ENCODE measurements at regions not wholly inside any gene's neighbourhood (a gene's known extent, or its start where the extent isn't known, plus 50 kb on each side); places are given as distances from the start of the nearest gene placed in this dataset.

DNA sequence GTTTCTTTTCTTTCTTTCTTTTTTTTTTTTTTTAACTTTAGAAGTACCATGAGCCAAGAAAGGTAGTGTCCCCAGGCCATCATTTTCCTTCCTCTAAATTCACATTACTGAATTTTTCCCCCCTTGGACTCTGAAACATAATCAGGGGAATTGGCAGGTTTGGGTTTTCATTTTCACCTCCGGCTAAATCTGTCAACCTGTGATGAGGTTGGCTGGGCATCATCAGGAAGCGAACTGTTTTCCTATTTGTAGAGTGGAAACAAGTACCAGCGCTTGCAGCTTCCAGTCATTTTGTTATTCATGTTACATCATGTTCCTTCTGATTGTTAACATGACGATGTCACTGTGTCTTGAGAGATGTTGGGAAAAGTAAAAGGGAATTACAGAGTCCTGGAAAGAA lies 641.9 kb upstream of the RBFOX1 start:
- TF ChIP-seq, protein P1, sequence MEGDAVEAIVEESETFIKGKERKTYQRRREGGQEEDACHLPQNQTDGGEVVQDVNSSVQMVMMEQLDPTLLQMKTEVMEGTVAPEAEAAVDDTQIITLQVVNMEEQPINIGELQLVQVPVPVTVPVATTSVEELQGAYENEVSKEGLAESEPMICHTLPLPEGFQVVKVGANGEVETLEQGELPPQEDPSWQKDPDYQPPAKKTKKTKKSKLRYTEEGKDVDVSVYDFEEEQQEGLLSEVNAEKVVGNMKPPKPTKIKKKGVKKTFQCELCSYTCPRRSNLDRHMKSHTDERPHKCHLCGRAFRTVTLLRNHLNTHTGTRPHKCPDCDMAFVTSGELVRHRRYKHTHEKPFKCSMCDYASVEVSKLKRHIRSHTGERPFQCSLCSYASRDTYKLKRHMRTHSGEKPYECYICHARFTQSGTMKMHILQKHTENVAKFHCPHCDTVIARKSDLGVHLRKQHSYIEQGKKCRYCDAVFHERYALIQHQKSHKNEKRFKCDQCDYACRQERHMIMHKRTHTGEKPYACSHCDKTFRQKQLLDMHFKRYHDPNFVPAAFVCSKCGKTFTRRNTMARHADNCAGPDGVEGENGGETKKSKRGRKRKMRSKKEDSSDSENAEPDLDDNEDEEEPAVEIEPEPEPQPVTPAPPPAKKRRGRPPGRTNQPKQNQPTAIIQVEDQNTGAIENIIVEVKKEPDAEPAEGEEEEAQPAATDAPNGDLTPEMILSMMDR (IDR thresholded peaks at IDR 0.05), result no peak
- TF ChIP-seq POLR2A (IDR thresholded peaks at IDR 0.05), result no peak

All from vagina (tissue), 2 donors.